ENCODE measurements at regions not wholly inside any gene's neighbourhood (a gene's known extent, or its start where the extent isn't known, plus 50 kb on each side); places are given as distances from the start of the nearest gene placed in this dataset.

DNA sequence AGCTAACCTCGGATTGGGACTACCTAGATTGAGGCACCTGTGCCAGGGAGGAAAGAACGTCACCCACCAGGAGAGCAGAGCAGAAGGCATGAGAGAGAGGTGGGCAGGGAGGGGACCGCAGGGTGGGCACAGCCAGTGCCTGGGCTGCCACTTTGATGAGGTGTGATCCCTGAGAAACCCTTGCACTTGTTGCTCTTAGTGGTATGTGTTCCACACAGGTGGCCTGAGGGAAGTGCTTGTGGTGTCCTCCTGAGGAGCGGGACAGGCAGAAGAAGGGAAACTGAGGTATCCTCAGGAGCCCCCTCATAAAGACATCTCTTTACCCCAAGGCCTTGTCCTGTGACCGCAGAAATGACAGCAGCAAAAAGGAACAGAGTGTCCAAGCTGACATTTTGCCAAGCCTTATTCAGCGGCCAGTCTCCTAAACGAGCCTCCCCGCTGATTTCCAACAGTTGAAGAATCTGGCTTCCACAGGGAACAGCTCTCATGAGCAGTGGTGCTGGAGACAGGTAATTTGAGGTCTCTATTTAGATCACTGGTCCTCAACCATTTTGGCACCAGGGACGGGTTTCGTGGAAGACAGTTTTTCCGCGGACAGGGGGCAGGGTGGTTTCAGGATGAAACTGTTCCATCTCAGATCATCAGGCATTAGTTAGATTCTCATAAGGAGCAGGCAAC is 82.4 kb downstream of the FOXD1 start:
- TF ChIP-seq EZH2 (IDR thresholded peaks at IDR 0.05) (no peak), POLR2AphosphoS5 (IDR thresholded peaks at IDR 0.05; ENCODE audit: borderline replicate concordance, low read depth, low read length) (no peak)
